ENCODE measurements at regions not wholly inside any gene's neighbourhood (a gene's known extent, or its start where the extent isn't known, plus 50 kb on each side); places are given as distances from the start of the nearest gene placed in this dataset.

- DNase-seq (ENCODE audit: low read depth in 2 of 2) = no peak
Observed at GRCh38 chr11:26093206-26093605, 238.7 kb upstream of the ANO3 start.

GRCh38 chr11:26095340-26095739 is 236.6 kb upstream of the ANO3 start:
- DNase-seq (ENCODE audit: low read depth in 2 of 2) = no peak

GRCh38 chr11:26096451-26096850 is 235.5 kb upstream of the ANO3 start:
- DNase-seq (ENCODE audit: low read depth in 2 of 2) = no peak

GRCh38 chr11:26102325-26102724 is 229.6 kb upstream of the ANO3 start:
- DNase-seq (ENCODE audit: low read depth in 2 of 2) = no peak

- DNase-seq (ENCODE audit: low read depth in 2 of 2) = no peak
Observed at GRCh38 chr11:26105762-26106423, 226.0 kb upstream of the ANO3 start.

GRCh38 chr11:26106726-26107125 is 225.2 kb upstream of the ANO3 start:
- DNase-seq (ENCODE audit: low read depth in 2 of 2) = no peak

- no peak for DNase-seq (ENCODE audit: low read depth in 2 of 2)
Observed at GRCh38 chr11:26109658-26110368, 222.1 kb upstream of the ANO3 start.

- DNase-seq (ENCODE audit: low read depth in 2 of 2) = no peak
Observed at GRCh38 chr11:26112264-26112663, 219.7 kb upstream of the ANO3 start.

- DNase-seq (ENCODE audit: low read depth in 2 of 2) = no peak
Observed at GRCh38 chr11:26121466-26121865, 210.5 kb upstream of the ANO3 start.

GRCh38 chr11:26126741-26127140 is 205.2 kb upstream of the ANO3 start:
- DNase-seq (ENCODE audit: low read depth in 2 of 2) = no peak

GRCh38 chr11:26127336-26127735 is 204.6 kb upstream of the ANO3 start:
- no peak for DNase-seq (ENCODE audit: low read depth in 2 of 2)

GRCh38 chr11:26131406-26131805 is 200.5 kb upstream of the ANO3 start:
- no peak for DNase-seq (ENCODE audit: low read depth in 2 of 2)

- no peak for DNase-seq (ENCODE audit: low read depth in 2 of 2)
Observed at GRCh38 chr11:26134053-26134452, 197.9 kb upstream of the ANO3 start.

- DNase-seq (ENCODE audit: low read depth in 2 of 2) = no peak
Observed at GRCh38 chr11:26134481-26135355, 197.2 kb upstream of the ANO3 start.

- no peak for DNase-seq (ENCODE audit: low read depth in 2 of 2)
Observed at GRCh38 chr11:26137651-26138050, 194.3 kb upstream of the ANO3 start.

GRCh38 chr11:26142891-26143290 is 189.0 kb upstream of the ANO3 start:
- DNase-seq (ENCODE audit: low read depth in 2 of 2) = no peak

GRCh38 chr11:26143566-26144290 is 188.2 kb upstream of the ANO3 start:
- no peak for DNase-seq (ENCODE audit: low read depth in 2 of 2)

GRCh38 chr11:26144291-26144690 is 187.6 kb upstream of the ANO3 start:
- DNase-seq (ENCODE audit: low read depth in 2 of 2) = no peak

- no peak for DNase-seq (ENCODE audit: low read depth in 2 of 2)
Observed at GRCh38 chr11:26144911-26145310, 187.0 kb upstream of the ANO3 start.

GRCh38 chr11:26149585-26149984 is 182.3 kb upstream of the ANO3 start:
- DNase-seq (ENCODE audit: low read depth in 2 of 2) = no peak

- DNase-seq (ENCODE audit: low read depth in 2 of 2) = no peak
Observed at GRCh38 chr11:26150031-26150430, 181.9 kb upstream of the ANO3 start.

- no peak for DNase-seq (ENCODE audit: low read depth in 2 of 2)
Observed at GRCh38 chr11:26158251-26158650, 173.7 kb upstream of the ANO3 start.

Measured in stimulated activated CD8-positive, alpha-beta memory T cell treated with anti-CD3 and anti-CD28 coated beads, Interleukin-2, amount 100 ng/mL, for 48 hours (primary cell).